ENCODE measurements at regions not wholly inside any gene's neighbourhood (a gene's known extent, or its start where the extent isn't known, plus 50 kb on each side); places are given as distances from the start of the nearest gene placed in this dataset.

- H3K36me3 ChIP-seq (ENCODE audit: insufficient read depth in 1 of 2, low read depth in 1 of 2): no peaks in the 10 kb centered on the region
- no peaks in the 10 kb centered on the region for H3K27me3 ChIP-seq (ENCODE audit: insufficient read depth in 3 of 3, low read length in 2 of 3)
- intact Hi-C loops (cut with DNase I): loop anchor here in 1 of 2 donors (5.0 to 10.0 kb wide), 3 partner anchors 122 to 359 kb away; no protein-coding TSS in a partner anchor
- ATAC-seq (no peak), DNase-seq (no peak)
- H3K4me3 ChIP-seq: no peak overlapping the region
- no peak for TF ChIP-seq CTCF (IDR thresholded peaks at IDR 0.05)
- no peak overlapping the region for H3K27ac ChIP-seq
- no peaks in the 10 kb centered on the region for H3K4me1 ChIP-seq
- WGBS, 3 donors: 88 to 100% (median 95%) methylated on average over 1 of the region's 1 CpG
- H3K9me3 ChIP-seq: no peaks in the 10 kb centered on the region
Observed at GRCh38 chr5:91223886-91224285, 159.2 kb downstream of the ARRDC3 start.

- no peaks in the 10 kb centered on the region for H3K9me3 ChIP-seq
- no peak for TF ChIP-seq CTCF (IDR thresholded peaks at IDR 0.05)
- no peaks in the 10 kb centered on the region for H3K4me1 ChIP-seq
- no peak overlapping the region for H3K27ac ChIP-seq
- H3K36me3 ChIP-seq (ENCODE audit: insufficient read depth in 1 of 2, low read depth in 1 of 2): no peaks in the 10 kb centered on the region
- ATAC-seq (no peak), DNase-seq (no peak)
- no peak overlapping the region for H3K4me3 ChIP-seq
- intact Hi-C loops (cut with DNase I): loop anchor here in 1 of 2 donors (5.0 to 10.0 kb wide), 3 partner anchors 120 to 358 kb away; no protein-coding TSS in a partner anchor
- H3K27me3 ChIP-seq (ENCODE audit: insufficient read depth in 3 of 3, low read length in 2 of 3): no peaks in the 10 kb centered on the region
- 90 to 95% (median 92%) methylated on average over 5 of the region's 5 CpGs for WGBS, 3 donors
Observed at GRCh38 chr5:91222482-91222881, 160.6 kb downstream of the ARRDC3 start.

GRCh38 chr5:91221917-91222316, 161.2 kb downstream of the ARRDC3 start:
- no peak for ATAC-seq
- Histone ChIP-seq H3K4me3 (no peak overlapping the region), H3K27me3 (ENCODE audit: insufficient read depth in 3 of 3, low read length in 2 of 3) (no peaks in the 10 kb centered on the region), H3K36me3 (ENCODE audit: insufficient read depth in 1 of 2, low read depth in 1 of 2) (no peaks in the 10 kb centered on the region), H3K4me1 (no peaks in the 10 kb centered on the region), H3K27ac (no peak overlapping the region), H3K9me3 (no peaks in the 10 kb centered on the region)
- no peak for DNase-seq
- no peak for TF ChIP-seq CTCF (IDR thresholded peaks at IDR 0.05)
- intact Hi-C loops (cut with DNase I): loop anchor here in 1 of 2 donors (5.0 to 10.0 kb wide), 3 partner anchors 120 to 357 kb away; no protein-coding TSS in a partner anchor
- WGBS, 3 donors: 90 to 97% (median 97%) methylated on average over 1 of the region's 1 CpG

- ATAC-seq: peak in 3 of 4 donors; percentile 51 to 68 (median 68)
- 85 to 93% (median 86%) methylated on average over 3 of the region's 3 CpGs for WGBS, 3 donors
Observed at GRCh38 chr5:91219803-91220371, 163.2 kb downstream of the ARRDC3 start.

More at GRCh38 chr5:91219803-91220371, 163.2 kb downstream of the ARRDC3 start:
- Histone ChIP-seq H3K9me3 (no peaks in the 10 kb centered on the region), H3K27ac (peak overlapping the region; percentile 31), H3K4me3 (no peak overlapping the region), H3K36me3 (ENCODE audit: insufficient read depth in 1 of 2, low read depth in 1 of 2) (no peaks in the 10 kb centered on the region), H3K4me1 (no peaks in the 10 kb centered on the region), H3K27me3 (ENCODE audit: insufficient read depth in 3 of 3, low read length in 2 of 3) (no peaks in the 10 kb centered on the region)
- intact Hi-C loops (cut with DNase I): loop anchor here (5.0 to 10.0 kb wide), 4 partner anchors 115 to 355 kb away; no protein-coding TSS in a partner anchor
- peak; percentile 30 for TF ChIP-seq CTCF (IDR thresholded peaks at IDR 0.05)
- no peak for DNase-seq
